Stimulated activated CD4-positive, alpha-beta T cell treated with anti-CD3 and anti-CD28 coated beads, Interleukin-1b, Interleukin-23, amount 100 ng/mL, for 24 hours (primary cell): ENCODE measurements at regions not wholly inside any gene's neighbourhood (a gene's known extent, or its start where the extent isn't known, plus 50 kb on each side); places are given as distances from the start of the nearest gene placed in this dataset.

Source experiments
- DNase-seq, 4 experiments: peaks; one replicate each; pipeline ENCODE4 v3.0.0-alpha.2; 2020; ENCODE audit warnings: low read depth in 4 of 4, low spot score in 1 of 4

DNA sequence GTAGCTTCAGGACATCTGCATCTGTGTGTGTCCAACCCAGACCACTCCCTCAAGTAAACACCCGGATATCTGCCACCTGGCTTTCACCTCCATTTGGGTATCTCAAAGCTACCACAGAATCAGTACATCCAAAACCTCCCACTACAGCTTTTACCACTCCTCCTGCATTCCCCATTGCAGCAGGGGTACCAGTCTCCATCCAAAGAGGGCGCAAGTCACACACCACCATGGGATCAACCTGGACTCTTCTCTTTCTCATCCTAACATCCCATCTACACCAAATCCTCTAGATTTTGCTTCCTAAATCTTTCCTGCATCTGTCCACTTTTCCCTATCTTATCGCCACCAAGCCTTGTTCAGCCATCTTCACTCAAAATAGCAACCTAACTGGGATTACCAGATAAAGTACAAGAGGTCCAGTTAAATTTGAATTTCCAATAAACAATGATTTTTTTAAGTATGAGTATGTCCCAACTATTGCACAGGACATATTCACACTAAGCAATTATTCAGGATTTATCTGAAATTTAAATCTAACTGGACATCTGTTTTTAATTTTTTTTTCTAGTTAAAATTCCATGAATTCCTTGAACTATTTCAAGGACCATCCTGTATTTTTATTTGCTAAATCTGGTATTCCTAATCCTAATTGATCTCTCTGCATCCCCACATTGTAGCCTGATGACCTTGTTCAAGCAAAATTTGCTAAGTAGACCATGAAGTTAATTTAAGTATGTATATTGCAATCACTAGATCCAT, 164.3 kb upstream of the MLN start:
- no peak for DNase-seq

DNA sequence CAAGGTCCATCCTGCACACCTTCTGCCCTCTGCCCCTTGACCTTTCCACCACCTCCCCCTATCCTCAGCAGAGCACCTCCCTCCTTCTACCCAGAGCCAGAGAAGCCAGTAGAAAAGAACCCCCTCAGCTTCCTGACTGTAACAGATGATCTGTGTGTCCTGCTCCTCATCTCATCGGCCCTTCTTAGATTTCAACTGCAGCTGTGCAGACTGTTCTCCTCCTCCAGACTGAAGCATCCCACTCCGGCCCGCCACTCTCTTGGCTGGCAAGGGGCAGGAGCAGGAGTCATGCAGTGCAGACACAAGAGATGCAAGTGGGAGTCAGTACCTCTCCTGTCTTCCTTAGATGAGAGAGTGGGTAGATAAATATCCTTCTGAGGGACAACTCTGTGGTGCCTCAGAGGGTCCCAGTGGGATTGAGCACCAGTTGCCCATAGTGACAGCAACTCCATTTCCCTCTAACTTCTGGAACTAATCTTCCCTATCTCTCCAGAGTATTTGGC, 163.5 kb upstream of the MLN start:
- DNase-seq = no peak

GRCh38 chr6:33966536-33966935, 162.7 kb upstream of the MLN start:
- DNase-seq = no peak

- no peak for DNase-seq
These were observed 162.0 kb upstream of the MLN start for GRCh38 chr6:33965766-33966165.

DNA sequence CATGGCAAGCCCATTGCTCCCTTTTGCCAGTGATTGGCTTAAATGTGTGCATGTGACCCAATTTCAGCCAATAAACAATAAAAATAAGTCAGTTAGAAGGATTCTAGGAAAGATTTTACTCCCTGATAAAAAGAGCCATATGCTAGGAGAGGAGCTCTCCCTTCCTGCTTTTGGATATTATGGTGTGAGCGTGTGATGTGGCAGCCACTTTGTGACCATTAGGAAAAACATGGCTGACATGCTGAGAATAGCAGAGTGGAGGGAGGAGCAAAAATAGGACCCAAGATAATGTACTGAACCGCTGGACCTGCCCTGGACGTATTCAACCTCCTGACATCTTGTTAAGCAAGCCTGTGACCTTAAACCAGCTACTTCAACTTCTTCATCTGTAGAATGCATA, 160.6 kb upstream of the MLN start:
- no peak for DNase-seq

DNA sequence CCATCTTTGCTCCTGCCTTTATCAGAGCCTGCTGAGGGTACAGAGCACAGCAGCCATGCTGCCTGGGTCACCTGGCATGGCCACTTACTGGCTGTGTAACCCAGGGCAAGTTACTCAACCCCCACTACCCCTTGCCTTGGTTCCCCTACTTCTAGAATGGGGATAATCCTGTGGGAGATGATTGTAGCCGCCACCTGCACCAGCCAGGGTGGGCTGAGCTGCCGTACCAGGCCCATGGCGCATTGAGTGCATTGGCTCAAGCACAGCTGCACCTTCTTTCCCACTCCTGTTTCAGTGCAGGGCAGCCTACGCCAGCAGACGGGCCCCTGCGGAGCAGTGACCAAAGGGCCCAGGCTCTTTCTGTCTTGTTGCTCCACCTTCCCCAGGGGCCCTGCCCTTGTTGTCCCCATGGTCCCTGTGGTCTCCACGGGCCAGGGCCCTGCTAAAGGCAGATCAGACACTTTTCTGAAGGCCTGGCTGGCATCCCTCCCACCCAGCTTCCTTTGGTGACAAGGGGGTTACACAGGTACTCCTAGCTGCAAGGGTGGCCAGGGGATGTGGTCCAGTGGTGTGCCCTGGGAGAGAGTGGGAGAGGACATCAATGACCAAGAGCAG, 159.4 kb upstream of the MLN start:
- DNase-seq = no peak

GRCh38 chr6:33962246-33963027, 158.6 kb upstream of the MLN start:
- no peak for DNase-seq

GRCh38 chr6:33961691-33962090, 157.9 kb upstream of the MLN start:
- DNase-seq = no peak

DNA sequence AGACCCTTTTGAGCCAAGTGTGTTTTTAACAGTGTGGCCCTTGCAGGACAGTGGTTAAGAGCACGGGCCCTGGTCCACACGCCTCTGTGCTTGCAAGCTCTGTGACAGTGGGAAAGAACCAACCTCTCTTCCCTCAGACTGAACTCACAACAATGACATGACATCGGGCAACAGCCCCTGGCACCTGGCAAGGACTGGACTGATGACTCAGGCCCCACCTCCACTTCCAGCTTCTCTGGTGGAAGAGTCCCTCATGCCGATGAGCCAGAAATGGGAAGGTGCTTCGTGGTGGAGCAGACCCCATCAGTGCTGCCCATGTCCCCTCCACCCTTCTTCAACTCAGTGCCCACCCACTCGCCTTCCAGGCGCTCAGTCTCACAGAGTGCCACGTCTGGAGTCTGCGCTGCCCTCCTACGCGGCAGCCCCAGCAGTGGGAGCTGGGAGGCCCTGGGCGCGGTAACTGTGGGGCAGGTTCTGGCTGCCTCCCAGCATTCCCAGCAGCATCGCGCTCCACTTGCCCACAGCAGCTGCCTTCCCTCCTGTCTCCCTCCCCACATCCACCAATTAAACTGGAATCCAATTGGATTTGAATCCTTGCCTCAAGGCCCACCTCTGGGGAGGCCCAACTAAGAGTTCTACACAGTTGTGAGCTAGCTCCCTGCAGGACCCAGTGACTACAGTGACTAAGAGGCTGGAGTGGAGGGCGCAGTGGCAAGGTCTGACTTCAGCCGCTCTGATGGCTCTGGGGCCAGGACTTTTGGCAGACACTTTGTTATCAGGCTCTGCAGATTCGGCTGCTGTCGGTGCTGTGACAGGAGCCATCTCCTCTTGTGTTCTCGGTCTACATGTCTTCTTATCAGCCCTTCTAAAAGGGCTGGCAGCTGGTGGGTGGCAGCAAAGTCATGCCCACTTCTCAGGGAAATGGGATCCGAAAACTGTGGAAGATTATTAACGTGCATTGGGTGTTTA, 156.8 kb upstream of the MLN start:
- no peak for DNase-seq

DNA sequence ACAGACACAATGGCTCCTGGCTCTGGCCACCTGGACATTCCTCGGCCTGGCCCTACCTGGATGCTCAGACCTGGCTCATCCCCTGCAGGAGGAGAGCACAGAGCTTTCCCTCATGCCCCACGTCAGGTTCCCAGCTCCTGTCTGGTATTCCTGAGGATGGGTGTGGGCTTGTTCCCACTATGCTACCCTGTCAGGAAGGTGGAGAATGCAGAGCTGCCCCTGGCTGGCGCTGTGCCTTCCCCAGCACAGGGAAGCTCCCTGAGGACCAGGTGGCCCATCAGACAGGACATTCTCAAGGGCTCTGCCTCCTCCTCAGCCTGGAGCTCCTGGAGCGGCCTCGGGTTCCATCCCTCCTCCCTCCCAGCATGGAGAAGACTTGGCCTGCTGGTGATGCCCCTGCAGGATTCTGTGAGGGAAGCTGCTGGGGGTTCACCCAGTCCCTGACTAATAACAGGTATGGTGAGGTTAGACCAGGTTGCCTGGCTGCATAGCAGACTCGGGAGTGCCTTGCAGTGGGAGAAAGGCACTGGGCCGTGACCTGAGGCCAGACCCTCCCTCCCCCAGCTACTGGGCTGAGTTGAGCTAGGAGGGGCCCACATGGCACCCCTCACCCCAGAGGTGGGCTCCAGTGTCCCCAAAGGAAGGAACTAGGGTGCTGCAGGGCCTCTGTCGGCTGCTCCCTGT, 156.0 kb upstream of the MLN start:
- DNase-seq = no peak

DNA sequence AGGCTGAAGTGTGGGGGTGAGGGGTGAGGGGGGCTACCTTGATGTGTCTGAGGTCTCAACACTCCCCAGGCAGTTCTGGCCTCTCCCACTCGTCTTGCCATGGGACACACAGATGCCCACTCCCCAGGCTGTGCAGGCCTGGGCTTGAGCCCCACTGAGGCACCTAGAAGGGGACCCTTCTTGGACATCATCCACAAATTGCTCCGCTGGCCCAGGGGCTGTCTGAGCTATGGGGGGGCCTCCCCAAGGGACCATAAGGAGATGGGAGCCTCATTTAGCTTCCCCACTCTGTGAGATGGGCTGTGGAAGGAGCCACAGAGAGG, 155.5 kb upstream of the MLN start:
- DNase-seq = no peak

DNA sequence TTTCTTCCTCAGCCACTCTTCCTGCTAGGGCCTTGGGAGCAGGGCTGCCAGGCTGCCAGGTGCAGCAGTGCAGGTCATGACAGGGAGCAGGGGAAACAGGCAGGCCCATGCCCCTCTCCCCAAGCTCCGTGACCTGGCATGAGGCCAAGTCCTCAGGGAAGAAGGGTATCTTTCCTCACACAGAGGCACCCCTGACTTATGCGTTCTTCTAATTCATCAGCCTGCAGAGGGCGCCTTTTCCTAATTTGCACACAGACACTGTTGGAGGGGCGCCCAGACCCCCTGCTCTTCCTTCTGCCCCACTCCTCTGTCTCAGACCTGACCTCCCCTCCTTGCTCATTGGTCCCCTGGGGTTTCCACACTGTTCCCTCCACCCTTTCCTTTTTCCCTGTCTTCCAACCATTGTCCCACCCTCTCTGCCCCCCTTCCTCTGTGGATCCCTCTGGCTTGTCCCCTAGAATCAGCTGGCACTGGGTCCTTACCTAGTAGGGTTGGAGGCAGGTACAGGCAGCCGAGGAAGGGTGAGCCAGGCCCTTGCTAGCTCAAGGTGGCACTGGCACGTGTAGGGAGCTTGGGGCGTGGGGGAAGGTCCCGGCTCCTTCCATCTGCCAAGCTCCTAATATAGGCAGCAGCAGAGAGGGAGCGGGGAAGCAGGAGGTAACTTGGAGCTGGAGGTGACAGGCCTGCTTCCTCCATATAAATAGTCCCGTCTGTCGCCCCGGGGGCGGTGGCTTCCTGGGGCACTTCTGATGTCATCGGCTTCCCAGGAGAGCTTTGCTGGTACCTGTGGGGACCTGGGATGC, 154.9 kb upstream of the MLN start:
- no peak for DNase-seq

GRCh38 chr6:33957892-33958525, 154.2 kb upstream of the MLN start:
- no peak for DNase-seq

GRCh38 chr6:33957131-33957891, 153.5 kb upstream of the MLN start:
- DNase-seq = no peak

DNA sequence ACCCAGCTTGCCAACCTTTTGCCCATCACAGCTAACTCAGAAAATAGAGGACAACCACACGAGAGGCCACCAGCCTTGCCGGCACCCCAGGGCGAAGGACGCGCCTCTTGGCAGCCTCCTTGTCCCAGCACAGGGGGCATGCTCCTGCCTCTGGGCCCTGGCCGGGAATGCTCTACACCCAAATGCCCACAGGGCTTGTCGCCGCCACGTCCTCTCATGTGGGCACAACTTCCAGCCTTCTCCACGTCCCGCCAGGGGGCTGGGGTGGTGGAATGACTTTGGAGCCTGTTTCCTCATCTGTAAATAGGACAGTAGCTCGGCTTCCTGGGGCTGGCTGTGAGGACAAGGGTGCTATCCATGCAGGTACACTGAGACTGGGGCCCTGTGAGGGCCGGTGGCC, 152.4 kb upstream of the MLN start:
- DNase-seq = no peak

DNA sequence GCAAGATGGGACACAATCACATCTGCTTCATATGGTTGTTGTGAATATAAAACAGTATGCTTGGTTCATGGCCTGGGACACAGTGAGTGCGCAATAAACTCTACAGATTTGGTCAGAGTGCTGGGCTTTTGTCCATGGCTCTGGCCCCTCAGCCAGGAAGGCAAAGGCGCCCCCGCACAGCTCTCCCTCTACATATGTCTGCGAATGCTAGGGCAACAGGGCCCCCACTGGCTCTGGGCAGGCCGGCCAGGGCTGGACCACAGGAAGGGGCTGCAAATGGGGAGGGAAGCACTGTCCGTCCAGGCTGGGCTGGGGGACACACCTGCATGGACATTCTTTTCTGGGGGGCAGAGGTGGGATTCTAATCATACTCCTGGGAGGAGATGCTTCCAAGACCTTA, 151.8 kb upstream of the MLN start:
- no peak for DNase-seq

GRCh38 chr6:33954453-33954852, 150.7 kb upstream of the MLN start:
- no peak for DNase-seq

DNA sequence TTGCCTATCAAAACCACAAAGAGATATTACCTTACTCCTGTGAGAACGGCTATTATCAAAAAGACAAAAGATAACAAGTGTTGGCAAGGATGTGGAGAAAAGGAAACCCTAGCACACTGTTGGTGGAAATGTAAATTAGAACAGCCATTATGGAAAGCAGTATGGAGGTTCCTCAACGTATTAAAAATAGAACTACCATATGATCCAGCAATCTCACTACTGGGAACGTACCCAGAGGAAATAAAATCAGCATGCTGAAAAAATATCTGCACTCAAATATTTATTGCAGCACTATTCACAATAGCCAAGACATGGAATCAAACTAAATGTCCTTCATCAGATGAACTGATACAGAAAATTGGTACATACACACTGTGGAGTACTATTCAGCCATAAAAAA, 149.4 kb upstream of the MLN start:
- DNase-seq = no peak

DNA sequence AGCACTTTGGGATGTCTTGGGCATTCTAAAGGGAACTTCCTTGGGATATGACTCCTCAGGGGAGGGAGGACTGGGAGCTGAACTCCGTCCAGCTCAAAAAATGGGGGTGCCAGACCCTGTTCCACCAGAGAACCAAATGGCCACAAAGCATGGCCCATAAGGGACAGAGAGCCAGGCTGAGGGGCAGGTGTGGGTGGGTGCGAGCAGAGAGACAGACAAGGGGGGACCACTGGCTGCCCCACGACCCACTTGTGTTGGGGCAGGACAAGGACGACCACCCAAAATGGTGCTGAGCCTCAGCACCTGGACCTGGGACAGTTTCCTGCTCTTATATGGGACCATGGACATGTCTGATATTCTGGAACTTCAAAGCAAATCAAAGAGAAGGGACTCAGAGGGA, 148.2 kb upstream of the MLN start:
- DNase-seq = no peak
